ENCODE measurements at regions not wholly inside any gene's neighbourhood (a gene's known extent, or its start where the extent isn't known, plus 50 kb on each side); places are given as distances from the start of the nearest gene placed in this dataset.

DNA sequence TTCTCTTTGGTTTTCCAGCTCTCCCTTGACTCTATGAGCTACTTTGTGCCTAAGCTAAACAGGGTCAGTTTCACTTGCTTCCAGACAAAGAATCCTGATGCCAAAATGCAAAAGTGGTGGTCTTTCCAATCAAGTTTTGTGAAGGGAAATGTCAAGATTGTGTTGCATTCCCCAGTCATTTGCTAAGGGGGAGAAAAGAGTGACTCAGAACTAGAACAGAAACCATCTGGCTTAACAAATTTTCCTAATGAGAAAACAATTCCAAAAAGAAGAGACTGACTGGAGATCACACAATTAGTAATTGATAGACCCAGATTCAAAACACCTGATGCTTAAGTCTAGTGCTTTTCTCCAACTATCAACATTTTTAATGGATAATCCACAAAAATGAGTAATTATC, 235.1 kb upstream of the DIO2 start:
- TF ChIP-seq, protein P1, sequence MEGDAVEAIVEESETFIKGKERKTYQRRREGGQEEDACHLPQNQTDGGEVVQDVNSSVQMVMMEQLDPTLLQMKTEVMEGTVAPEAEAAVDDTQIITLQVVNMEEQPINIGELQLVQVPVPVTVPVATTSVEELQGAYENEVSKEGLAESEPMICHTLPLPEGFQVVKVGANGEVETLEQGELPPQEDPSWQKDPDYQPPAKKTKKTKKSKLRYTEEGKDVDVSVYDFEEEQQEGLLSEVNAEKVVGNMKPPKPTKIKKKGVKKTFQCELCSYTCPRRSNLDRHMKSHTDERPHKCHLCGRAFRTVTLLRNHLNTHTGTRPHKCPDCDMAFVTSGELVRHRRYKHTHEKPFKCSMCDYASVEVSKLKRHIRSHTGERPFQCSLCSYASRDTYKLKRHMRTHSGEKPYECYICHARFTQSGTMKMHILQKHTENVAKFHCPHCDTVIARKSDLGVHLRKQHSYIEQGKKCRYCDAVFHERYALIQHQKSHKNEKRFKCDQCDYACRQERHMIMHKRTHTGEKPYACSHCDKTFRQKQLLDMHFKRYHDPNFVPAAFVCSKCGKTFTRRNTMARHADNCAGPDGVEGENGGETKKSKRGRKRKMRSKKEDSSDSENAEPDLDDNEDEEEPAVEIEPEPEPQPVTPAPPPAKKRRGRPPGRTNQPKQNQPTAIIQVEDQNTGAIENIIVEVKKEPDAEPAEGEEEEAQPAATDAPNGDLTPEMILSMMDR (IDR thresholded peaks at IDR 0.05; ENCODE audit: insufficient read depth, low read length, missing control alignments): no peak
- ChIA-PET POLR2A (no interaction called here), CTCF (no interaction called here)
- no peak overlapping the region for H3K4me3 ChIP-seq (ENCODE audit: low read depth, low read length)
- DNase-seq (ENCODE audit: low read depth, low spot score): no peak

DNA sequence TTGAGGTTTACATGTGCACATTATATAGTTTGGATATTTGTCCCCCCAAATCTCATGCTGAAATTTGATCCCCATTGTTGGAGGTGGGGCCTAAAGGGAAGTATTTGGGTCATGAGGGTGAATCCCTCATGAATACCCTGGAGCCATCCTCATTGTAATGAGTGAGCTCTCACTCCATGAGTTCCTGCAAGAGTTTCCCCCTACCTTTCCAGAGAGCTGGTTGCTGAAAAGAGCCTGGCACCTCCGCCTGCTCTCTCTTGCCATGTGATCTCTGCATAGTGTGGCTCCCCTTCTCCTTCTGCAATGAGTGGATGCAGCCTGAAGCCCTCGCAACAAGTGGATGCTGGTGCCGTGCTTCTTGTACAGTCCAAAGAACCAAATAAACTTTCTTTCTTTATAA, 234.3 kb upstream of the DIO2 start:
- no peak for DNase-seq (ENCODE audit: low read depth, low spot score)
- CTCF ChIA-PET: no interaction called here
- no peak overlapping the region for H3K4me3 ChIP-seq (ENCODE audit: low read depth, low read length)
- POLR2A ChIA-PET: no interaction called here
- TF ChIP-seq, protein P1 (IDR thresholded peaks at IDR 0.05; ENCODE audit: insufficient read depth, low read length, missing control alignments): no peak

DNA sequence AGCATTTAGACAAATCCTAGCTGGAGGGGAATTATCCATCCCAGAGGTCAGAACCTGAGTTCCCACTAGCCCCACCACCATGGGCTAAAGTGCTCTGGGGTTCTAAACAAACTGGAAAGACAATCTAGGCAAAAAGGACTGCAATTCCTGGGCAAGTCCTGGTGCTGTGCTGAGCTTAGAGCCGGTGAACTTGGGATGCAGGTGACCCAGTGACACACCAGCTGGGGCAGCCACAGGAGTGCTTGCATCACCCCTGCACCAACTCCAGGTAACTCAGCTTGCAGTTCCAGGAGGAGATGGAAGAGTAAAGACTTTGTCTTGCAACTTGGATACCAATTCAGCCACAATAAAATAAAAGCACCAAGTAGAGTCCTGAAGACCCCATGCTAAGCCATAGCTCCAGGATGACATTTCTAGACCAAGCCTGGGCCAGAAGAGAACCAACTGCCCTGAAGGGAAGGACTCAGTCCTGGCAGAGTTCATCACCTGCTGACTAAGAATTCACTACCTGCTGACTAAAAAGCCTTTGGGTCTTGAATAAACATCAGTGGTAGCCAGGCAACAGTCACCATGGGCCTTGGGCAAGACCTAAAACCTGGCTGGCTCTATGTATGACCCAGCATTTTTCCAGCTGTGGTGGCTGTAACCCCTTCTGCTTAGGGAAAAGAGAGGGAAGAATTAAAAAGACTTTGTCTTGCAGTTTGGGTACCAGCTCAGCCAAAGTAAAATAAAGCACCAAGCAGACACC, 223.4 kb upstream of the DIO2 start:
- no peak for DNase-seq (ENCODE audit: low read depth, low spot score)
- no peak overlapping the region for H3K4me3 ChIP-seq (ENCODE audit: low read depth, low read length)
- CTCF ChIA-PET: no interaction called here
- POLR2A ChIA-PET: no interaction called here
- TF ChIP-seq, protein P1 (IDR thresholded peaks at IDR 0.05; ENCODE audit: insufficient read depth, low read length, missing control alignments): no peak

DNA sequence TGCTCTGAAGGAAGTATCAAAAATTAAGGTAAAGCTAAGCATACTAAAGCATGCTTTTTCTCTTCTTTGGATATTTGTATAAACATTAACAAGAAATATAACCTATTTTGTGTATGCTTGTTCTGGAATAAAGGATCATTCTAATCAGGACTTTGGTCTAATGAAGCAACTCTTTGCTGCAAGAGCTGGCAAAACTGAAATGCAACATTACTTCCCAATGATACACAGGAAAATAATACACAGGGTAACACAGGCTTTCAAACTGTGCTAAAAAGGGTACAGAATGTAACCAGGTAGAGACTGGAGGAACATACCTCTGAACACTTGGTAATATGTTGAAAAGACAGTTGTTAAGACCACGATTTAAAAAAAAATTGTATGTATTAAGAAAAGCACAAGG, 222.5 kb upstream of the DIO2 start:
- H3K4me3 ChIP-seq (ENCODE audit: low read depth, low read length): no peak overlapping the region
- ChIA-PET POLR2A (no interaction called here), CTCF (no interaction called here)
- DNase-seq (ENCODE audit: low read depth, low spot score): no peak
- TF ChIP-seq, protein P1 (IDR thresholded peaks at IDR 0.05; ENCODE audit: insufficient read depth, low read length, missing control alignments): no peak

DNA sequence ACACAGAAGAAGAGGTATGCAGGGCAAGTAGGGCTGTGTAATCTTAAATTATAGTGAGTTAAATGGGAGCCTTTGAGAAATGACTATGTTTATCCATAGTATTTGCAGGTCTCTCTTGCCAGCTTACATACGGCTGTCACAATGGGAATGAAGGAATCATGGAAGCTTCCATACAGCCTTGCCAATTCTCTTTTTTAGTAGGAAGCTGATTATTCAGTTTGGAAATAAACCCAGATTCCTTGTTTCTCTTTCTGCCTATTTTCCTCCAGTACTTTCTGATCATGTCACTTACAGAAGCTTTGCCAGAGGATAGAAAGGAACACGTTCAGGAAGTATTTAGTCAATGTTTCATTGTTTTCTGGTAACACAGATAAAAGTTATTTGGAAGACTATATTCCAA, 217.4 kb upstream of the DIO2 start:
- no peak for DNase-seq (ENCODE audit: low read depth, low spot score)
- ChIA-PET CTCF (no interaction called here), POLR2A (no interaction called here)
- TF ChIP-seq, protein P1 (IDR thresholded peaks at IDR 0.05; ENCODE audit: insufficient read depth, low read length, missing control alignments): no peak
- H3K4me3 ChIP-seq (ENCODE audit: low read depth, low read length): no peak overlapping the region

DNA sequence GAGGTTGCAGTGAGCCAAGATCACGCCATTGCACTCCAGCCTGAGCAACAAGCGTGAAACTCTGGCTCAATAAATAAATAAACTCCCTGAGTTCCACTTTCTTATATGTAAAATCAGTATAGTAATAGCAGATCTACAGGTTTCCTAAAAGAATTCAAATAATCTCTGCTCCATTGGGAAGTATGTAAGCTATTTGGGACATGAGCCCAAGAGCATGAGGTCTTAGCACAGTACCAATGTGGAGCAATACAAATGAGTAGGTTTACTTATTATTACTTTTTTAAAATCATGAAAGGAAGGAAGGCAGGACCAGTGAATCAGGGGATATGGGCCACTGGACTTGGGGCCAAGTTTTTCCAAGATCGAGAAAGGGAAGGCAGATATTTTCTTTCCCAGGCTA, 216.9 kb upstream of the DIO2 start:
- ChIA-PET CTCF (no interaction called here), POLR2A (no interaction called here)
- TF ChIP-seq, protein P1 (IDR thresholded peaks at IDR 0.05; ENCODE audit: insufficient read depth, low read length, missing control alignments): no peak
- DNase-seq (ENCODE audit: low read depth, low spot score): peak; percentile 36
- no peak overlapping the region for H3K4me3 ChIP-seq (ENCODE audit: low read depth, low read length)
